ENCODE measurements at regions not wholly inside any gene's neighbourhood (a gene's known extent, or its start where the extent isn't known, plus 50 kb on each side); places are given as distances from the start of the nearest gene placed in this dataset.
A peak's percentile ranks its signal among the peaks of the same experiment; 100 is the strongest.

DNA sequence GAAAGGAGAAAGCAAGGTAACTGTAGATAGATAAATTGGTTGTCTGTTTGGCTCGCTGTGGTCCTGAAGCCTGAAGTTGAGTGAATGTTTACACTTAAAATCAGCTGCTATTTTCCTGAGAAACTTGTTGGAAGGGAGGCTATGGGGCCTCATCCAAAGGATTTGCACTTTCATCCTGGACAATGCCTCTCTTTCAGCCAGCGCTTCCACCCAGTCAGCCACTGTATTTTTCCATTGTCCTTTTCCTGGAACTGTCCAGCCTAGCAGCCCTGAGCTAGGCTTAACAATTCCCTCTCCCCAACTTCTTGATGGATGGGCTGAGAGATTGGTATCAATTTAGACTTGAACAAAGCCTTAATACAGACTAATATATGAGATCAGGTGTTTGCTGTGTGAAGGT, 429.2 kb downstream of the DMAC1 start:
- no peak overlapping the region for H2AFZ ChIP-seq (ENCODE audit: low read length)
- H3K27ac ChIP-seq (ENCODE audit: insufficient read depth, low read length): no peak overlapping the region
- no peak for TF ChIP-seq EZH2 (IDR thresholded peaks at IDR 0.05; ENCODE audit: low read length, missing control alignments)
- TF ChIP-seq, protein P1, sequence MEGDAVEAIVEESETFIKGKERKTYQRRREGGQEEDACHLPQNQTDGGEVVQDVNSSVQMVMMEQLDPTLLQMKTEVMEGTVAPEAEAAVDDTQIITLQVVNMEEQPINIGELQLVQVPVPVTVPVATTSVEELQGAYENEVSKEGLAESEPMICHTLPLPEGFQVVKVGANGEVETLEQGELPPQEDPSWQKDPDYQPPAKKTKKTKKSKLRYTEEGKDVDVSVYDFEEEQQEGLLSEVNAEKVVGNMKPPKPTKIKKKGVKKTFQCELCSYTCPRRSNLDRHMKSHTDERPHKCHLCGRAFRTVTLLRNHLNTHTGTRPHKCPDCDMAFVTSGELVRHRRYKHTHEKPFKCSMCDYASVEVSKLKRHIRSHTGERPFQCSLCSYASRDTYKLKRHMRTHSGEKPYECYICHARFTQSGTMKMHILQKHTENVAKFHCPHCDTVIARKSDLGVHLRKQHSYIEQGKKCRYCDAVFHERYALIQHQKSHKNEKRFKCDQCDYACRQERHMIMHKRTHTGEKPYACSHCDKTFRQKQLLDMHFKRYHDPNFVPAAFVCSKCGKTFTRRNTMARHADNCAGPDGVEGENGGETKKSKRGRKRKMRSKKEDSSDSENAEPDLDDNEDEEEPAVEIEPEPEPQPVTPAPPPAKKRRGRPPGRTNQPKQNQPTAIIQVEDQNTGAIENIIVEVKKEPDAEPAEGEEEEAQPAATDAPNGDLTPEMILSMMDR (conservative IDR thresholded peaks at IDR 0.05 in 1 of 2, IDR thresholded peaks at IDR 0.05 in 1 of 2; ENCODE audit: low read depth in 1 of 2, low read length in 2 of 2): no peak
- no peak overlapping the region for H3K4me3 ChIP-seq (replicated peaks in 1 of 4; ENCODE audit: control extremely low read depth in 1 of 4, insufficient read depth in 1 of 4, low read depth in 3 of 4, low read length in 4 of 4)
- no peaks in the 10 kb centered on the region for H3K4me1 ChIP-seq (ENCODE audit: control insufficient read depth, extremely low read depth, insufficient read depth, low read length)
- H3K27me3 ChIP-seq (ENCODE audit: control insufficient read depth, insufficient read depth, low read length): no peaks in the 10 kb centered on the region
- H3K9me3 ChIP-seq (ENCODE audit: control insufficient read depth, insufficient read depth, low read depth, low read length): no peaks in the 10 kb centered on the region
- DNase-seq (ENCODE audit: low read depth in 2 of 2): no peak
- H3K9ac ChIP-seq (ENCODE audit: insufficient read depth, low read length): no peak overlapping the region
- H3K4me2 ChIP-seq (ENCODE audit: extremely low read depth, insufficient read depth, low read length): no peak overlapping the region
- H4K20me1 ChIP-seq (ENCODE audit: control insufficient read depth, extremely low read depth, insufficient read depth, low read length): no peaks in the 10 kb centered on the region
- no peaks in the 10 kb centered on the region for H3K36me3 ChIP-seq (ENCODE audit: control insufficient read depth, insufficient read depth, low read length)
- H3K79me2 ChIP-seq (ENCODE audit: control insufficient read depth, insufficient read depth, low read length): no peaks in the 10 kb centered on the region

DNA sequence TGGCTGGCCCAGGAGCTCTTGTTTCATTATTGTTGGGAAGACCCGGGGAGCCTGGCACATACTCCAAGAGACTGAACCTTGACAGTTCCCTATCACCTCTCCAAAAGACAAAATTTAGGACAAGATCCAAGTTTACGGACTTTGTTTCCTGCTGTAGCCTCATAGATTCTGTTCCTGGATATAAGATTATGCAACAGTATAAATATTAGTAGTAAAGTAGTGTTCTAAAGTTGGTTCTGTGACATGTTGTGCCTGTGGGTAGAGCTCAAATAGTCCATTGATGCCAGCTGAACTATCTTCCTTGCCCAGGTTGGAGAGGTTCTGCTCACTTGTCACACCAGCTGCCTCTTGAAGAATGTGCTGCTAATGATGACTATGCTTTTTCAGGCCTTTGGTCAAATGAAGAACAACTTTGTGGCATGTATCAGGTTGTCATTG, 430.2 kb downstream of the DMAC1 start:
- Histone ChIP-seq H3K79me2 (ENCODE audit: control insufficient read depth, insufficient read depth, low read length) (no peaks in the 10 kb centered on the region), H3K27me3 (ENCODE audit: control insufficient read depth, insufficient read depth, low read length) (no peaks in the 10 kb centered on the region), H3K4me3 (replicated peaks in 1 of 4; ENCODE audit: control extremely low read depth in 1 of 4, insufficient read depth in 1 of 4, low read depth in 3 of 4, low read length in 4 of 4) (no peak overlapping the region), H3K36me3 (ENCODE audit: control insufficient read depth, insufficient read depth, low read length) (no peaks in the 10 kb centered on the region), H3K9ac (ENCODE audit: insufficient read depth, low read length) (no peak overlapping the region), H2AFZ (ENCODE audit: low read length) (no peak overlapping the region), H4K20me1 (ENCODE audit: control insufficient read depth, extremely low read depth, insufficient read depth, low read length) (no peaks in the 10 kb centered on the region), H3K4me2 (ENCODE audit: extremely low read depth, insufficient read depth, low read length) (no peak overlapping the region), H3K27ac (ENCODE audit: insufficient read depth, low read length) (no peak overlapping the region), H3K9me3 (ENCODE audit: control insufficient read depth, insufficient read depth, low read depth, low read length) (no peaks in the 10 kb centered on the region), H3K4me1 (ENCODE audit: control insufficient read depth, extremely low read depth, insufficient read depth, low read length) (no peaks in the 10 kb centered on the region)
- DNase-seq (ENCODE audit: low read depth in 2 of 2): no peak
- TF ChIP-seq EZH2 (IDR thresholded peaks at IDR 0.05; ENCODE audit: low read length, missing control alignments): no peak
- TF ChIP-seq, protein P1 (conservative IDR thresholded peaks at IDR 0.05 in 1 of 2, IDR thresholded peaks at IDR 0.05 in 1 of 2; ENCODE audit: low read depth in 1 of 2, low read length in 2 of 2): no peak

DNA sequence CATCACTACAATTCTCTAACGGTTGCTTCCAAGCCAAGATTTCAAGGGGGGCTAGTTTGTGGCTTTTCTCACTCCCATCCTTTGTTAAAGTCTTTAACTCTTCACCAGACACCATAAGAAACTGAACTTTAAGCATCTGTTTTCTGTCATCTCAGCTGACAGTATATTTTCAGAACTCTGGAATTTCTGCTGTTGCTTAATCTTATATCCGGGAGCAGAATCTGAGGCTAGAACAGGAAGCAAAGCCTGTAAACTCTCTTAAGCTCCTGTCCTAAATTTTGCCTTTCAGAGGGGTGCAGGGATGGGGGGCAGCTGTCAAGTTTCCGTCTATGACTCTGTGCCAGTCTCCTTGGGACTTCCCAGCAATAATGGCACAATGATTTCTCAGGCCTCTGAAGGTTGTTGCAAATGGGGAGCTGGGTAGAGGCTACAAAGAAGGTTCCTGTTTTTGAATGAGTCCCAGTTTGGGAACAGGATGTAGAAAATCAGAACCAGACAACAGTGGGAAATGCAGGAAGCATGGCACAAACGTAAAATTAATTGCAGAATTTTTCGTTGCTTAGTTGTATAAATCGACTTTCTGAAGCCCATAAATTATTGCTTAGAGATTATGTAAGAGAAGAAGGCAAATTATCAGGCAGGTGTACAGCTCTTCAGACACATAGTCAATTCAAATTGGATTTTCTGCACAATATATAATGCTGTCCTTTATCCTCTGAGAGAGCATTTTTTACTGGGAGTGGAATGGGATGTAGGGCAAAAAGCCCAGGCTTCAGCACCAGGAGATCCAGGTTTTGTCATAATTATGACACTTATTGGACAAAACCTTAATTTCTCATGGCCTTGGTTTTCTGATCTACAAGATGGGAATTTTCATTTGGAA, 430.9 kb downstream of the DMAC1 start:
- peak; percentile 18 to 96 for DNase-seq (ENCODE audit: low read depth in 2 of 2)
- TF ChIP-seq, protein P1 (conservative IDR thresholded peaks at IDR 0.05 in 1 of 2, IDR thresholded peaks at IDR 0.05 in 1 of 2; ENCODE audit: low read depth in 1 of 2, low read length in 2 of 2): no peak
- no peak for TF ChIP-seq EZH2 (IDR thresholded peaks at IDR 0.05; ENCODE audit: low read length, missing control alignments)
- Histone ChIP-seq H3K9me3 (ENCODE audit: control insufficient read depth, insufficient read depth, low read depth, low read length) (no peaks in the 10 kb centered on the region), H3K4me2 (ENCODE audit: extremely low read depth, insufficient read depth, low read length) (no peak overlapping the region), H3K27me3 (ENCODE audit: control insufficient read depth, insufficient read depth, low read length) (no peaks in the 10 kb centered on the region), H3K4me1 (ENCODE audit: control insufficient read depth, extremely low read depth, insufficient read depth, low read length) (no peaks in the 10 kb centered on the region), H3K9ac (ENCODE audit: insufficient read depth, low read length) (no peak overlapping the region), H2AFZ (ENCODE audit: low read length) (no peak overlapping the region), H3K27ac (ENCODE audit: insufficient read depth, low read length) (no peak overlapping the region), H4K20me1 (ENCODE audit: control insufficient read depth, extremely low read depth, insufficient read depth, low read length) (no peaks in the 10 kb centered on the region), H3K79me2 (ENCODE audit: control insufficient read depth, insufficient read depth, low read length) (no peaks in the 10 kb centered on the region), H3K36me3 (ENCODE audit: control insufficient read depth, insufficient read depth, low read length) (no peaks in the 10 kb centered on the region), H3K4me3 (replicated peaks in 1 of 4; ENCODE audit: control extremely low read depth in 1 of 4, insufficient read depth in 1 of 4, low read depth in 3 of 4, low read length in 4 of 4) (no peak overlapping the region)

Measured in fibroblast of lung (primary cell).